Epidermal melanocyte (primary cell): ENCODE measurements at regions not wholly inside any gene's neighbourhood (a gene's known extent, or its start where the extent isn't known, plus 50 kb on each side); places are given as distances from the start of the nearest gene placed in this dataset.

Experiments used
- DNase-seq: peaks from one replicate; pipeline ENCODE4 v3.0.0; 2011; ENCODE audit warnings: low spot score; ENCODE audit not compliant: insufficient read length

DNA sequence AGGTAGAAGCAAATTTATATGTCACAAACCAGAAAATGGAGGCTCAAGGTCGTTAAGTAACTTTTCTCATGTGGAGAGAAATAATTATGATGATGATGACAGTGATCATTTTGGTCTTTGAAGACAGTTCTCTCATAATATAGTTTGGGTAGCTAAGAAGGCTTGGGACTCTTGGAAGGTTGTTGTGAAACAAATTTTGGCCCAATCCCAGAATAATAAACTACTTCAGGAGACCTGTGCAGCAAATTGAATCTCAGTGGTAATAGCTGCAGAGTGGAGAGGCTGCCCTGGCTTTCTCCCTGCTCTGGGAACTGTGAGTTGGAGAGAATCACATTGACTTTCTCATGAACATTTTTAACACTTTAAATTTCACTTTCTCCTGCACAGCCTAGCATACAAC, 217.2 kb upstream of the BOD1L1 start:
- DNase-seq: no peak

- DNase-seq: no peak
Measured at GRCh38 chr4:13849778-13850177, 222.3 kb upstream of the BOD1L1 start.

GRCh38 chr4:13851085-13851940, 223.8 kb upstream of the BOD1L1 start:
- no peak for DNase-seq

DNA sequence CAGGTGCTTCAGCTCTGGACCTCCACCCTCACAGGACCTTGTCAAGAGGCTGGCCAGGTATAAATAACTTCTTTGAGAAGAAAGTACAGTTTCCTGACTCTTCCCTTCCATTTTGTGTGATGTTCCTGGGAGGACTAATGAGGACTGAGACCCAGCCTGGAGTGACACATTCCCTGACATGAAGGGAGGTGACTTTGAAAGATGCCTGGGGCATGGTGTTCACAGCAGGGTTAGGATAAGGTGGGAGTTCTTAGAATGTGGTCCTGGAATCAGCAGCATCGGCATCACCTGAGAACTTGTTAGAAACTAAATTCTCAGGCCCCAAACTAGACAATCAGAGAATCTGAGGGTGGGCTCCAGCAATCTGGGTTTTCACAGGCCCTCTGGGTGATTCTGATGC, 224.9 kb upstream of the BOD1L1 start:
- DNase-seq: no peak

DNA sequence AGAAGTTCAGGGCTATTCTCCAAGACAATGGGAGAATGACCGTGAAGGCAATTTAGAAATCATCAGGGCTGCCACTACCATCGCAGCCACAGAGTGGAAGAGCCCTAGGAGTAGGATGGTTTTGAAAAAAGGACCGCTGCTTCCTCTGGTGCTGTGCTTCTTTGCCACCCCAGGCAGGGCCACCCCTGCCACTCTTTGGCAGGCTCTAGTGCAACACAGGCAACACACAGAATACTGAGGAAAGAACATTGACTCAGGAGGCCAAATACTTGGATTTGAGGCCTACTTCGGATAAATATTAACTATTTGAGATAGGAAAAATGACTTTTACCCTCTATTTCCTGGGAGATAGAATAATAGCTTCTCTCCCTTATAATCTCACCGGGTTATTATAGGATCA, 228.9 kb upstream of the BOD1L1 start:
- no peak for DNase-seq

DNA sequence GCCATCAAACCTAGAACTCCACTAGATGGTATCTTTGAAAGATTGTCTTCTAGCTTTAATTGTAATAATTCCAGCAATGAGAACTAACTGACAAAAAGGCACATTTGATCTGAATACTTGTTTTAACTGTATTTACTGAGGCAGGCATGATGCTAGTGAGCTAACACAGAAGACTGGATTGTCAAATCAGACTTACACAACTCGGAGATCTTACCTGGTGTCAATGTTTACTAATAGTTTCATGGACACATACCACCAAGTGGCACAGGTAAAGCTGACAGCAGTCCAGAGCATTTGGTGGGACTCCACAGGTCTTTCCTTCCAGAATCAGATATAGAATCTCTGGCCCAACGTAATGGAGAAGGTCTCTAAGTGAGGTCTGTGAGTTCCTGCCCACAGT, 229.9 kb upstream of the BOD1L1 start:
- DNase-seq: no peak

- no peak for DNase-seq
Measured at GRCh38 chr4:13857800-13858199, 230.3 kb upstream of the BOD1L1 start.

DNA sequence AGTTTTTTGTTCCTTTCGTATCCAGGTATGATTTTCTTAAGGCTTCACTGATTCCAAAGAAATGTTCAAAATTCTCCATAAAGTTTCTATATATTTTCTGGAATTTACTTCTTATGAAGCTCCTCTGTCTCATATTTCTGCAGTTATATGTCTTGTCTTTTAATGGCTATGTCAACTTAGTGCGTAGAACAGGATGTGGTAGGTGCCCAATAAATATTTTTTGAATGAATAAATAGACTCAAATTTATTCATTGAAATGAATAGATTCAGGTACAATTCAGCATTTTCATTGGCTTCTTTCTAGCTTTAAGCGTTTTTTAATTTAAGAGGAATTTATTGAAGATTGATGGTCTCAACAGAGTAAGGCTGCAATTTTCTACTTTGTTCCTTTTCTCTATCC, 231.9 kb upstream of the BOD1L1 start:
- no peak for DNase-seq

- DNase-seq: no peak
Measured at GRCh38 chr4:13860126-13860525, 232.6 kb upstream of the BOD1L1 start.

GRCh38 chr4:13865871-13866669, 238.5 kb upstream of the BOD1L1 start:
- DNase-seq: no peak

- DNase-seq: no peak
Measured at GRCh38 chr4:13866881-13867280, 239.4 kb upstream of the BOD1L1 start.

DNA sequence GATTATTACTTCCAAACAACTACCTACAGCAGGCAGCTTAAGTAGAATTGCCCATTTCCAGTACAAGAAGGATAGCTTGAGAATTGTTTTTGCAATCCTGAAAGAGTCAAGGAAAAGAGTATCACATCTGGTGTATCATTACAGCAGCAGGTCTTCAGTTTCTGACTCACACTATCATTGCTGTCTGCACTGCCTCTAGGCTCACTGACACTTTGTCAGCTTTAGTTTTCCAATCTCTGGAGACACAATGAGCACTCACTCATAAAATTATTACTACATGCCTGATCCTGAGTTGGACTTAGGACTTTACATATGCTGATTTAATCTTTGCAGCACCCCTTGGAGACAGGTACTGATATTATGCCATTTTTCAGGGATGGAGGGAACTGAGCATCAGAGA, 244.6 kb upstream of the BOD1L1 start:
- DNase-seq: no peak

DNA sequence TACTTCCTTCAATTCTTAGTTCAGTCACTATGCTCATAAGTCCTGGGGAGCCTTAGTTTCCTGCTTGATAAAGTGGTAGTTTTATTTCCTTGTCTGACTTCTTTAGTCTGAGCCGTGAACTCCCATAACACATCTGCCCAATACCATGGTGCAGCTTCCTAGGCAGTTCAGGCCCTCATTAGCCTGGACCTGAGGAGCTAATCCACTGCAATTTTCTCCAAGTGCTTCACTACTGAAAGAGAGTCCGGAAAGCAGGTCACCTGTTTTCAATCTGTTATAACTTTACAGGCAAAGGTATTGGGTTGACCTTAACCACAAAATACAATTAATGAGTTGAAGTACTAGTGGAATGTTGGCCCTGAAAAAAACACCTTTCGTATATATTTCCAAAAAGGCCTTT, 245.4 kb upstream of the BOD1L1 start:
- no peak for DNase-seq

DNA sequence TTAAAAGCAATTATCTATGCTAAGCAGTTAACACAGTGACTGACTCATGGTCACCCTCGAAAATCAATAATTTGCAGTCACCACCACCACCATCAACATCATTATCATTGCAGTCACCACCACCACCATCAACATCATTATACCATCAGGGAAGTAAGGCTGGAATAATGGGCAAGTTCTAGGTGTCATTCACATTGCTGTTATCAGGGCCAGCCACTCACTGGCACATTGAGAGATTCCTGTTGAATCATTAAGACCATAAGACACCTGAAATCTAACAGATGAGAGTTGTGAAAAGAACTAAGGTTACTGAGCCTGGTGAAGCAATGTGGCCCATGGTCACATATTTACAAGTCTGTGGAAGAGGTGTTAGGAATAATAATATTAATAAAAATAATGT, 247.7 kb upstream of the BOD1L1 start:
- DNase-seq: no peak

GRCh38 chr4:13876131-13876530, 248.6 kb upstream of the BOD1L1 start:
- DNase-seq: no peak

- no peak for DNase-seq
Measured at GRCh38 chr4:13876940-13877339, 249.4 kb upstream of the BOD1L1 start.

- no peak for DNase-seq
Measured at GRCh38 chr4:13877626-13878025, 250.1 kb upstream of the BOD1L1 start.

- no peak for DNase-seq
Measured at GRCh38 chr4:13881892-13882291, 254.4 kb upstream of the BOD1L1 start.

DNA sequence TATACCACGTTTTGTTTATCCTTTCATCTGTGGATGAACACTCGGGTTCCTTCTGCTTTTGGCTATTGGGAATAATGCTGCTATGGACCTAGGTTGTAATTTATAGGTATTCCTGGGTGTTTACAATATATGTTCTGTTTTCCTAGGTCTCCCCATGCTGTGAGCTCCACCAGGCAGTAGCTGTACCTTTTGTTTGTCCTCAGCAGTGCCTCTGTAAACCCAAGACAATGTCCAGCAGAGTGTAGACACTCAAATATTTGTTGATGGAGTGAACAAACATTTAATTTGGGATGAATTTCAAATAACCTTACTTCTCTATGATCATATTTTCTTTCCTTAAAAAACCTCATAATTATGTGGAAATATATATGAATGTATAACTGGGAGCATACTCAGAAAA, 259.5 kb upstream of the BOD1L1 start:
- no peak for DNase-seq

GRCh38 chr4:13888112-13888511, 260.6 kb upstream of the BOD1L1 start:
- no peak for DNase-seq

DNA sequence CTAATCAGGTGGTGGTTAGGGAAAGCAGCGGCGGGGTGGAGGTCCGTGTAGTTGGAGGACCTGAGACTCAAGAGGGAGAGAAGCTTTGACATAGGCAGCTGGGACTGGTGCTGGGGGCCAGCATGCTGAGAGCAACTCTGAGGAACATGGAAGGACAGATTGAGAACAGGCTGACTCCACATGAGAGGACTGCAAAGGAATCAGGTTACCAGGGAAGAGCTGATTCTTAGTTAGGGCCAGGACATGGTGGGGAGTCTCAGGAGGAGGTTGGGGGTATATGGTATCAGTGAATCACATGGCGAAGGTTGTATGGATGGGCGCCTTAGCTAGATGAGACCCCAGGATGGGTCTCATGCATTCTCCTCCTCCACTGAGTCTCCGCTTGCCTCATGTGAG, 264.0 kb upstream of the BOD1L1 start:
- DNase-seq: no peak

DNA sequence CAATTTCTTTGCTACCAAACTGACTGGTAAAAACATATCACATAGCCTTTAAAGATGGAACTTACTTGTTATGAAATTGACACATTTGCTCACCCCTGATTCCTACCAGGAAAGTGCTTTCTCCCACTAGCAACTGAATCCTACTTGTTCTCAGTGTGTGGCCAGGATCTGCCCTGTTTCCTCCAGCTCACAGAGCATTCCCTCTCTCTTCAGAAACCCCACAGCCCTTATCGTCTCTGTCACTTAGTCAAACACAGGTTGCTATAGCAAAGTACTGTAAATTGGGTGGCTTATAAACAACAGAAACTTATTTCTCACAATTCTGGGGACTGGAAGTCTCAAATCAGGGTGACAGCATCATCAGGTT, 265.2 kb upstream of the BOD1L1 start:
- no peak for DNase-seq

- DNase-seq: no peak
Measured at GRCh38 chr4:13893211-13893610, 265.7 kb upstream of the BOD1L1 start.
